Uterus (tissue), 2 donors: ENCODE measurements at regions not wholly inside any gene's neighbourhood (a gene's known extent, or its start where the extent isn't known, plus 50 kb on each side); places are given as distances from the start of the nearest gene placed in this dataset.
"Not testable (repeated sequence)": the region's sequence is repeated elsewhere in the genome, so short reads cannot be mapped to it uniquely, and the experiment has no call there.

Experiments used
- CTCF ChIP-seq, 4 experiments: fragments of 200-600 bp in 2 of 4; fragments of 450-650 bp in 2 of 4; sonication (generic) in 2 of 4; IDR thresholded peaks; one replicate each; pipeline ENCODE4 v1.5.1; 2016 to 2019; ENCODE audit warnings: antibody characterized with exemption in 4 of 4, mild to moderate bottlenecking in 2 of 4, moderate library complexity in 1 of 4
- POLR2A ChIP-seq, 2 donors: fragments of 450-650 bp; IDR thresholded peaks; one replicate each; pipeline ENCODE4 v1.6.1; 2016; ENCODE audit warnings: antibody characterized with exemption in 2 of 2, mild to moderate bottlenecking in 1 of 2, moderate library complexity in 1 of 2

- not testable (repeated sequence) for TF ChIP-seq CTCF, POLR2A (IDR thresholded peaks at IDR 0.05)
Measured at GRCh38 chr12:60234611-60235195, 638.9 kb downstream of the SLC16A7 start.
